HG03045 (cell line): ENCODE measurements at regions not wholly inside any gene's neighbourhood (a gene's known extent, or its start where the extent isn't known, plus 50 kb on each side); places are given as distances from the start of the nearest gene placed in this dataset.
"Not testable (repeated sequence)": the region's sequence is repeated elsewhere in the genome, so short reads cannot be mapped to it uniquely, and the experiment has no call there.

Source experiments
- ATAC-seq: cut with Tn5 transposase; IDR thresholded peaks from one replicate; pipeline ENCODE4 v1.9.1; 2021; ENCODE audit warnings: mild to moderate bottlenecking, moderate library complexity; ENCODE audit not compliant: unreplicated experiment

DNA sequence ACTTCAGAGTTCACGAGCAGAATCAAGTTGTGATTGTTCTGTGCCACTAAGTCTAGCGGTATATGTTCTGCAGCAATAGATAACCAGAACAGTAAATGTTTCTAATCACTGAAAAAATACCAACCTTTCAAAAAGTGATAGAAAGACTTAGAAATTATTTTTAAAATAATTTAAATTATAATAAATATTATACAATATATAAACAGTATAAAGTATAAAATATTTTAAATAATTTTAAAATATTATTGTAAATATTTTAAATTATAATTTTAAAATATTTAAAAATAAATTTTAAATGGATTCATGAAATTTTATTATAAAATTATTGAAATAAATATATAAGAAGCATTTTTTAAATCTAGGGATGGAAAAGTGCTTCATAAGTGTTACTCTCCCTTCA lies 126.3 kb upstream of the ID2 start:
- no peak for ATAC-seq

DNA sequence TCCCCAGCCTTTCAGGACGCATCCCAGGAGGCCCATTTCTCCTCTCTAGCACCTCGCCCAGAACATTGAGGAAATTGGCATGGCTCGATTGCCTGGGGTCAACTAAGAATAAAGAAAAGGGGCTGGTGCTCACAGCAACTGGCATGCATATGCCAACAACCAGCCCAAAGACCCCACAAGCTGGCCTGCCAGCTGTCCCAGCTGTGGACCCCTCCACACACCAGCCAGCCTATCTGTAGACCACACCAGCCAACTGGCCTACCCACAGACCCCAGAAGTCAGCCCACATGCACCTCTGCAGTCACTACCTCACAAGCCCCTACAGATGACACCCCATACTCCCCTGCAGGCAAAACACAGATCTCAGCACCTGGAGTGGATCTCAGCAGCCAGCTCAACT lies 123.8 kb upstream of the ID2 start:
- no peak for ATAC-seq

GRCh38 chr2:8558956-8559355 lies 122.9 kb upstream of the ID2 start:
- ATAC-seq: no peak

DNA sequence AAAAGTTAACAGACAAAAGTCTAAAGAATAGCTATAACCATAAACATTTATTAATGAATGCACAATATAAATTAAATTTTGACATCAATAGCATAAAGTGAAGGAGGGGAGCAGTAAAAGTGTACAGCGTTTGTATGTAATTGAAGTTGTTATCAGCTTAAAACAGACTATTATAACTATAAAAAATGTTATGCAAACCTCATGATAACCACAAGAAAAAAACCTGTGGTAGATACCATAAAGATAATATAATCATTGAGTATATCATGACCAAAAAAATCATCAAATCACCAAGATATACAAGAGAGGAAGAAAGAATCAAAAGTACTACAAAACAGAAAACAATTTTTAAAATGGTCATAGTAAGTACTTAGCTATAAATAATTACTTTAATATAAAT lies 122.1 kb upstream of the ID2 start:
- ATAC-seq: no peak

DNA sequence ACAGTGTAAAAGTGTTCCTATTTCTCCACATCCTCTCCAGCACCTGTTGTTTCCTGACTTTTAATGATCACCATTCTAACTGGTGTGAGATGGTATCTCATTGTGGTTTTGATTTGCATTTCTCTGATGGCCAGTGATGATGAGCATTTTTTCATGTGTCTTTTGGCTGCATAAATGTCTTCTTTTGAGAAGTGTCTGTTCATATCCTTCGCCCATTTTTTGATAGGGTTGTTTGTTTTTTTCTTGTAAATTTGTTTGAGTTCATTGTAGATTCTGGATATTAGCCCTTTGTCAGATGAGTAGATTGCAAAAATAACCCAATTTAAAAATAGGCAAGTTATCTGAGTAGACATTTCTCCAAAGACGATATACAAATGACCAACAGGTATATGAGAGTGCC lies 120.2 kb upstream of the ID2 start:
- ATAC-seq: not testable (repeated sequence)

DNA sequence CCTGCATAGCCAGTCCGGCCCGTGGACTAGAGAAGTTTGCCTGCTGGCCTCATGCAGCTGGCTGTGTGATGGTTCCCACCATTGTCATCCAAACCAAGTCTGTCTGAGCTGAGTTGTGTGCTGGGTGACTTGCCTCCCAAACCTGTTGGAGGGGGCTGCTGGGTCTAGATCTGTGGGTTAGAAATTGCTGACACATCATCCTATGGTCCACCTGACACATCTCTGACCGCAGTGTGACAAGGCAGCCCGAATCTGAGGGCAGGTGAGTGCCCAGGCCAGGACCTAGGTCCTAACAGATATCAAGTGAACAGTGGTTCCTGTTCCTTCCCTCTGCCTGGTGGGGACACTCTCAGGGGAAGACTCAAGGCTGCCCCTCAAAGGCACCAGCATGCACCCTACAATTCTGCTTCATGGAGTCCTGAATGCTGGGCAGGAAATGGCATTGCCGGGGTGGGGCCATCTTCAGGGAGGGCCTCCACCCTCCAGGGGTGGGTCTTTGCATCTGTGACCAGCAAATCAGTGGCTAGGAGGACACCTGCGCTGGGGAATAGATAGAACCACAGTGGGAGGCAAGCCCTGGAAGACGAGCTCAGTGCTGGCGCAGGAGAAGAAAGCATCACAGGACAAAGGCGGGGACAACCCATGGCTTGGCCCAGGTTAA lies 117.9 kb upstream of the ID2 start:
- ATAC-seq: no peak

DNA sequence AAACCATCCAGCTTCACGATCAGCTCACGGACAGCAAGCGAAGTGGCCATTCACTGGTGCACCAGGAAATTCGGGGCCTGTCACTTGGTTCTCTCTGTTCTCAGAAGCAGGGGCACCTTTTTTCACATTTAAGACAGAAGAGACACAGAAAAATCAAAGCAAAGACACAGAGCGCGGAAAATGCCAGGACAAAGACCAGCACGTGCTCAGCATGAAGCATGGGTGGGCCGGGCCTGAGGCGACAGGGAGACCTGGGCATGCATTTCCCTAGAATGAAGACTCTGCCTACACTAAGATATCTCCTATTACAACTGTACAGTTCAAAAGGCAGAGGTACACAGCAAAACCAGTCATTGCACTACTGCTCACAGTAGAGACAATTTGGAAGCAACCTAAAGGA lies 117.4 kb upstream of the ID2 start:
- no peak for ATAC-seq

GRCh38 chr2:8565399-8566154 lies 116.3 kb upstream of the ID2 start:
- no peak for ATAC-seq

GRCh38 chr2:8566155-8566670 lies 115.6 kb upstream of the ID2 start:
- ATAC-seq: no peak

DNA sequence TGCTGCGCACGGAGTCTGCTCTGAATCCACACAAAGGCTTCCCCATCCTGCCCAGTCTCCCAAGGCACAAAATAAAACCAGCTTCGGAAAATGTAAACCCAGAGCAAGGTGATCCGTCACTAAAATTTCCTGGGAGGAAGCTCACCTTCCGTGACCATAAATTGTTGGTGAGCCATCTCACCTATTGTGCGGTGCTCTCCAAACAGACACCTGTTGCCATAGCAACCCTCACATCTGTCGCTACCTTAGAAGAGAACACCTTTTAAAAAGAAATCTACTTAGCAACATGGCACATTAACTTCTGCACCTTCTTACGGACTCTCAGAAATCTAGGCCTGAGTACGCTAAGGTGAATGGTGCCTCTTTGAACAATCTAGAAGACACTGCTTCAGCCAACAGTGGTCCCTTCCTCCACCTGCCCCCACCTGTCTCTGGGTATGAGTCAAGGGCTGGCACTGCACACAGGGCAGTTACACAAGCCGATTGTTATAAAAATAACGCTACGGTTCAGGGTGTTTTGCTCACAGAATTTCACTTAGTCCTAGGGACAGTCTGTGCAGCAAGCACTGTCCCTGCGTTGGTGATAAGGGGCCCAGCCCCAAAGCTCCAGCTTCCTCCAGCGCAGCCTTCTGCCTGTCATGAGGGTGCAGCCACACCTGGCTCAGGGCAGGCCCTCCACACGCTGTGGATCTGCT lies 114.9 kb upstream of the ID2 start:
- no peak for ATAC-seq

DNA sequence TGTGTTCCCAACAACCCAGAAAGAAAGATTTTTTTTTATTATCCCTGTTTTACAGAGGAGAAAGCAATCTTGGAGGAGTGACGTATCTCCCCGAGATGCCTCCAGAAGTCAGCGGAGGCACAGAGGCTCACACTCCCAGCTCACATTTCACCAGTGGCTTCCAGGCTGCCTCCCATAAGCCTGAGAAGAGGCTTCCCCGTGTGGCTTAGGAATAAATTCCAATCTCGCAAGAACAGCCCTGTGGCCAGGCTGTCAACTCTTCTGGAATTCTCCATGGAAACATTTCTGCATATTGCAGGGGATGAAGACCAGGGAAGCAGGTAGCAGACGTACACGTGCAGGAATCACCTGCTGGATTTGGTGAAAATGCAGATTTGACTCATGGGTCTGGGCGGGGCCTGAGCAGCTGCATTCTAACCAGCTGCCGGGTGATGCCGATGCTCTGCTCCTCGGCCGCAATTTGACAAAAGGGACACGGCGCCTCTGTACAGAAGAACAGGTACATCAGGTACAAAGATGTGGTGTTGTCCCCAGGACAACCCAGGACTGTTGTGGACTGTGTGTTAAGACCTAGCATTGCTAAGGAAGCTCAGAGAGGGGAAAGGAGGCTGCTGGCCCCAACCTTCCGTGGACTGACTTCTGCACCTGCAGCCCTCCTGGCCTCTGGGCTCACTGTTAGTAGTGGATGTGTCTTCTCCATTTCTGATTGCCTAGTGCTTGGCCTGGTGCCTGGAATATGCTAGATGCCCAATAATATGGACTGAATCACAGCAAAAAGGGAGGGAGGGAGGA lies 114.2 kb upstream of the ID2 start:
- no peak for ATAC-seq

- ATAC-seq: no peak
Observed at GRCh38 chr2:8568543-8569302, 113.1 kb upstream of the ID2 start.

DNA sequence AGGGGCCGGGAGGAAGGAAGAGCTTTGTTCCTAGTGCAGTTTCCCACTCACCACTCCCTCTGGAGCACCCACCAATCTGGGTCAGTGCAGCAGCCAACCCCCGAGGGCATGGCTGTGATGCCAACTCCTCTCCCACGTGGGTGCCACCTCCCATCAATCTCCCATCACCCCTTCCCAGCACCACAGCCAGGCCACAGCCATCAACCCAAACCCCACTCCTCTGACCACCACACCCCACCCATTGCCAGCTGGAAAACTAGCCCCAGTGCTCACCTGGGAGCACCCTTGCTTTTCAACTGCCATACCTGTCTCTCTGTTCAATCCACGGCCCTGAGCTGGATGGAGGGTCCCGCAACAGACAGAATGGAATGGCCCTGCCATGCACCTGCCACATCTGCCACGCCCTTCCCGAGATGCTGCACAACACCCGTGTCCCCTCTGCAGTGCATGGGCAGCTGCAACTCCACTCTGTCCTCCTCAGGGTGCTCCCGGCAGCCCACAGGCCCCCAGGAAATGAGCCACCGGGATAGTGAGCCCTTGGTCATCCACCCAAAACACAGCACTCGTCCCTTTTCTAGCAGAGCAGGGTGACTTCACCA lies 112.4 kb upstream of the ID2 start:
- no peak for ATAC-seq

DNA sequence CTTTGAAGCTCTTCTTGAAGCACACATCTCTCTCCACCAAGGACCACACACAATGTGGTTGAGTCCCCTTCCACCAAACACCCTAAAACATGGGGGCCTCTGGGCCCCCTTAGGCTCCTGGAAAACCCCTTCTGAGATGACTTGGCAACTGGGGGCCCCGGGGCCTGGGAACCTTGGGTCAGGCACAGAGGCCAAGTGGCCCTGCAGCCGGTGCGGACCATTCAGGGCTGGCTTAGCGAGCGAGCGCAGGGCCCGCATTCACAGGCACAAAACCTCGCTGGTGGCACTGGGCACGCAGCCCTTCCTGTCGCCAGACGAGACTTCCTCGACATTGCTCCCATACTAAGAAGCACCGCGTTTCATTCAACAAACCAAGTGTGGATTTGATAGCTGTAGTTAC lies 111.2 kb upstream of the ID2 start:
- ATAC-seq: no peak

GRCh38 chr2:8571301-8571791 lies 110.5 kb upstream of the ID2 start:
- no peak for ATAC-seq

DNA sequence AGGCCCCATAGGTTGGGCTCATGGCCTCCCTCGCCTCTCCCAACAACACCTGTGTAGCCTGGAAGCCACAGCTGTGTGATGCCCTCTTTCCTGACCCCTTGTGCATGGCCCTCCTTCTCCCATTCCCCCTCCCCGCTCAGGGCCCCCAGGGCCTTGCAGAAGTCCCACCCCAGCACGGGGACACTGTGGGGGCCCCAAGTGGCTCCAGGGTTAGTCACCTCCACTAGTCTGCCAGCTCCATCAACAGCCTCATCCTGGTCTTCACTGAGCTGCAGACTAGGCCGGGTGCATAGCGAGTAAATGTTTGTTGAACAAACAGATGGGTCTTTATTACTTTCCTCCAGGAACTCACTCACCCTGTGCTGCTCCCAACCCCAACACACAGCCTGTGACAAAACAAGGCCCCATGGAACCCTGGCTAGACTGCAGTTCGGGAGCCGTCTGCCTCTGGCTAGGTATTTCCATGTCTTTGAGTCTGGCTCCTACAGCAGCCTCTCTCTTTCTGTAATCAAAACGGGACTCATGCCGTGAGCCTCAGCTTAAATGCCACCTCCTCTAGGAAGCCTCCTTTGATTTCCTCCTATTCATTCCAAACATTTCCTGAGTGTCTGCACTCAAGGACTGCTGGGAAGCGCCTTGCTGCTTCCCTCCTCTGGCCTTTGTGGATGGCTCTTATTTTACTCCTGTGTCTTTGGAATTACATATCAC lies 109.9 kb upstream of the ID2 start:
- ATAC-seq: no peak

- no peak for ATAC-seq
Observed at GRCh38 chr2:8572712-8573233, 109.1 kb upstream of the ID2 start.

DNA sequence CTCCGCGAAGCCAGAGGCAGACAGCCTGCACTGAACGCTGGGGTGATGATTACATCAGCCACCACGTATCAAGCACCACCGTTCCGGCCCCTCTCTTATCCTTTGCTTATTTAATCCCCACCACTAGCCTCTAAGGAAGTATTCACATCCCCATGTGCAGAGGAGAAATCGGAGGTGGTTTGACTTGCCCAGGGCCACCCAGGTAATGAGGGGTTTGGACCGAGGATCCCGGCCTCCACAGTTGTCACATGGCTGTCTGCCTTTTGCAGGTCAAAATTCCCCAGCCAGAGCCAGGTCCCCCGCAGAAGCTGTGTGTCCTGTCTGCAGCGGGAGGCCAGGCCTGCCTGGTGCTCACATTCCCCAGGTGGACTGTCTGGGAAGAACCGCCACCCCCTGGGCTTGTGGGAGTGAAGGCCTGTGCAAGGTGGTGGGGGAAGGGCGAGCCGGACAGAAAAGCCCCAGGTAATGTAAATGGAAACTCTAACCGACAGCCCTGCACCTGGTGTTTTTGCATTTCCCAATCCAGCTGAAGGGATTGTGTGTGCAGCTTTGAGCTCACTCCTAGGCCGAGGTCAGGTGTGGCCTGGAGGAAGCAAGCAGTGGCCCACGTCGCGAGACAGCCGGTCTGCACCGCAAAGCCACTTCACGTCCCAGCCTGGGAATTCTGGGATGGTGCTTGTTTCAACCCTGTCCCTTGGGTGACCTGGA lies 108.5 kb upstream of the ID2 start:
- ATAC-seq: no peak

- ATAC-seq: no peak
Observed at GRCh38 chr2:8573942-8574195, 108.0 kb upstream of the ID2 start.
